Mucosa of descending colon (tissue), 3 donors: ENCODE measurements at regions not wholly inside any gene's neighbourhood (a gene's known extent, or its start where the extent isn't known, plus 50 kb on each side); places are given as distances from the start of the nearest gene placed in this dataset.
A peak's percentile ranks its signal among the peaks of the same experiment; 100 is the strongest.
"Not testable (repeated sequence)": the region's sequence is repeated elsewhere in the genome, so short reads cannot be mapped to it uniquely, and the experiment has no call there.

ENCODE experiments used
- ATAC-seq: fragments of 200-7000 bp; cut with Tn5 transposase; one replicate; pipeline ENCODE4 v1.9.1; 2020; ENCODE audit warnings: mild to moderate bottlenecking, moderate library complexity
- DNase-seq, 3 donors: peaks; one replicate each; pipeline ENCODE4 v3.0.0-alpha.2; 2020
- H3K36me3 ChIP-seq: fragments of 200-600 bp; one replicate; pipeline ENCODE4 v1.8.0; 2021; ENCODE audit warnings: low read depth, mild to moderate bottlenecking
- H3K4me1 ChIP-seq: fragments of 200-600 bp; one replicate; pipeline ENCODE4 v1.8.0; 2021; ENCODE audit warnings: low read depth, mild to moderate bottlenecking
- H3K4me3 ChIP-seq: fragments of 200-600 bp; one replicate; pipeline ENCODE4 v1.8.0; 2021; ENCODE audit warnings: mild to moderate bottlenecking
- H3K9me3 ChIP-seq: fragments of 200-600 bp; one replicate; pipeline ENCODE4 v1.8.0; 2021; ENCODE audit warnings: mild to moderate bottlenecking
- intact Hi-C, 2 donors: fragments of 100-400 bp; cut with DNase I in 1 of 2; cut with micrococcal nuclease in 1 of 2; formaldehyde crosslinking; loops; one replicate each; pipeline versions ENCODE4 v1.11.0 to v1.11.1; 2022; cut with DNase I, micrococcal nuclease
- TF ChIP-seq, protein P1 (sequence below): fragments of 200-600 bp; IDR thresholded peaks from one replicate; pipeline ENCODE4 v1.8.0; 2022; ENCODE audit warnings: antibody characterized with exemption, mild to moderate bottlenecking
- donor health status: DM: no; HTN: no; CAD: no; lungs with moderate emphysema.
- donor health status: DM: no; HTN: no; CAD: no.
- donor health status: DM: no; HTN: yes; CAD: no.

- H3K4me1 ChIP-seq: no peaks in the 10 kb centered on the region
- no peaks in the 10 kb centered on the region for H3K9me3 ChIP-seq
- DNase-seq (no peak), ATAC-seq (no peak)
- no peaks in the 10 kb centered on the region for H3K36me3 ChIP-seq
- TF ChIP-seq, protein P1, sequence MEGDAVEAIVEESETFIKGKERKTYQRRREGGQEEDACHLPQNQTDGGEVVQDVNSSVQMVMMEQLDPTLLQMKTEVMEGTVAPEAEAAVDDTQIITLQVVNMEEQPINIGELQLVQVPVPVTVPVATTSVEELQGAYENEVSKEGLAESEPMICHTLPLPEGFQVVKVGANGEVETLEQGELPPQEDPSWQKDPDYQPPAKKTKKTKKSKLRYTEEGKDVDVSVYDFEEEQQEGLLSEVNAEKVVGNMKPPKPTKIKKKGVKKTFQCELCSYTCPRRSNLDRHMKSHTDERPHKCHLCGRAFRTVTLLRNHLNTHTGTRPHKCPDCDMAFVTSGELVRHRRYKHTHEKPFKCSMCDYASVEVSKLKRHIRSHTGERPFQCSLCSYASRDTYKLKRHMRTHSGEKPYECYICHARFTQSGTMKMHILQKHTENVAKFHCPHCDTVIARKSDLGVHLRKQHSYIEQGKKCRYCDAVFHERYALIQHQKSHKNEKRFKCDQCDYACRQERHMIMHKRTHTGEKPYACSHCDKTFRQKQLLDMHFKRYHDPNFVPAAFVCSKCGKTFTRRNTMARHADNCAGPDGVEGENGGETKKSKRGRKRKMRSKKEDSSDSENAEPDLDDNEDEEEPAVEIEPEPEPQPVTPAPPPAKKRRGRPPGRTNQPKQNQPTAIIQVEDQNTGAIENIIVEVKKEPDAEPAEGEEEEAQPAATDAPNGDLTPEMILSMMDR: no peak
- H3K4me3 ChIP-seq: no peak overlapping the region
- intact Hi-C loops: no loop called here
These were observed 312.4 kb upstream of the DIPK2B start for GRCh38 chrX:45513042-45513441.

- ATAC-seq (no peak), DNase-seq (no peak)
- TF ChIP-seq, protein P1: no peak
- no peaks in the 10 kb centered on the region for H3K36me3 ChIP-seq
- H3K9me3 ChIP-seq: no peaks in the 10 kb centered on the region
- H3K4me1 ChIP-seq: peaks cover 5% of the 10 kb centered on the region
- no peak overlapping the region for H3K4me3 ChIP-seq
- intact Hi-C loops: no loop called here
These were observed 307.8 kb upstream of the DIPK2B start for GRCh38 chrX:45508454-45508853.

DNA sequence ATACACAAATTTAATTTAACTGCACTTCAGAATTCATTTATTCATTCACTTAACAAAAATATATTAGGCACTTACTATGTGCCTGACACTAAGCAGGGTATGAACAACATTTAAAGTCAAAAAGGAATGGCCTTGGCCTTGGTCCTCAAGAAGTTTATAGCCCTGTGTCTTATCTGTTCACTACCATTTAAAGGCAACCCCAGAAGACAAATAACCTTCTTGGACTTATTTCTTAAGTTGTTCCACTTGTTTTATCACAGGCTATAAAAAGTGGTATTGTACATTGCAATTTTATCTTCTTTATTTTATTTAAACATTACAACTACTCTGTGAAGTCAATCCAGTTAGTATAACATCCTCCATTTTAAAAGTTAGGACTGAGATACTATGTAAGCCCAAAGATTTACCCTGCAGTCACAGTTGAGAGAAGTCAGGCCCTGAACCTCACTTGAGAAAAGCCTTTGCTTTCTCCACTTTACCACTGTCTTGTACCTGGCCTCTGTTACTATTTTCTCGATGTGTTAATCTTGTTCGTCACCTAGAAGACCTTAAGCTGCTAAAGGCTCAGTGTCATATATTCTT is 305.6 kb upstream of the DIPK2B start:
- TF ChIP-seq, protein P1: no peak
- ATAC-seq (peak; percentile 77), DNase-seq (no peak)
- Histone ChIP-seq H3K4me1 (peaks cover 5% of the 10 kb centered on the region), H3K9me3 (no peaks in the 10 kb centered on the region), H3K36me3 (no peaks in the 10 kb centered on the region), H3K4me3 (no peak overlapping the region)
- intact Hi-C loops: no loop called here

DNA sequence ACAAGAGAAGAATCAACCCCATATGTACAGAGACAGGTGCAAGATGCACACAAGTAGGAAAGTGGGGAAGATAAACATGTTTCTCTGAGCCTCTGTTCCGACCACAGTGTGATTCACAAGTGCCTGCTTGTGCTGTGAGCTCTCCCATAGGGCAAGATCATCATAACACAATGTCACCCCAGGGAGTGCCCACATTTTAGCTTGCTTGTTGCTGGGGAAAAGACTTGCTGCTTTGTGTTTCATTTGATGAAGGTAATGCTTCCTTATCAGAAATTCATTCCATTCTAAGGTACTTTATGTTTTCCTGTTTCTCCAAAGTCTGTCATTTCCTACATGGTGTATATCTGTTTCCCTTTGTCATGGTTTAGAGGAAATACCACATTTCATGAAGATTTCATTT is 304.5 kb upstream of the DIPK2B start:
- TF ChIP-seq, protein P1: no peak
- Histone ChIP-seq H3K4me1 (peaks cover 5% of the 10 kb centered on the region), H3K4me3 (no peak overlapping the region), H3K9me3 (no peaks in the 10 kb centered on the region), H3K36me3 (no peaks in the 10 kb centered on the region)
- no peak for DNase-seq
- ATAC-seq: no peak
- intact Hi-C loops: no loop called here

GRCh38 chrX:45503787-45504362 is 303.2 kb upstream of the DIPK2B start:
- not testable (repeated sequence) for H3K4me3 ChIP-seq, ATAC-seq
- DNase-seq: peak in 1 of 3 donors; percentile 48

GRCh38 chrX:45502396-45502795 is 301.7 kb upstream of the DIPK2B start:
- ATAC-seq (peak; percentile 24), DNase-seq (no peak)
- H3K4me1 ChIP-seq: peaks cover 5% of the 10 kb centered on the region
- TF ChIP-seq, protein P1: no peak
- no peaks in the 10 kb centered on the region for H3K36me3 ChIP-seq
- intact Hi-C loops: no loop called here
- H3K9me3 ChIP-seq: no peaks in the 10 kb centered on the region
- no peak overlapping the region for H3K4me3 ChIP-seq

More at GRCh38 chrX:45503787-45504362, 303.2 kb upstream of the DIPK2B start:
- H3K9me3 ChIP-seq, H3K4me1 ChIP-seq, H3K36me3 ChIP-seq, intact Hi-C loops: not testable (repeated sequence)
